ENCODE measurements at regions not wholly inside any gene's neighbourhood (a gene's known extent, or its start where the extent isn't known, plus 50 kb on each side); places are given as distances from the start of the nearest gene placed in this dataset.

DNA sequence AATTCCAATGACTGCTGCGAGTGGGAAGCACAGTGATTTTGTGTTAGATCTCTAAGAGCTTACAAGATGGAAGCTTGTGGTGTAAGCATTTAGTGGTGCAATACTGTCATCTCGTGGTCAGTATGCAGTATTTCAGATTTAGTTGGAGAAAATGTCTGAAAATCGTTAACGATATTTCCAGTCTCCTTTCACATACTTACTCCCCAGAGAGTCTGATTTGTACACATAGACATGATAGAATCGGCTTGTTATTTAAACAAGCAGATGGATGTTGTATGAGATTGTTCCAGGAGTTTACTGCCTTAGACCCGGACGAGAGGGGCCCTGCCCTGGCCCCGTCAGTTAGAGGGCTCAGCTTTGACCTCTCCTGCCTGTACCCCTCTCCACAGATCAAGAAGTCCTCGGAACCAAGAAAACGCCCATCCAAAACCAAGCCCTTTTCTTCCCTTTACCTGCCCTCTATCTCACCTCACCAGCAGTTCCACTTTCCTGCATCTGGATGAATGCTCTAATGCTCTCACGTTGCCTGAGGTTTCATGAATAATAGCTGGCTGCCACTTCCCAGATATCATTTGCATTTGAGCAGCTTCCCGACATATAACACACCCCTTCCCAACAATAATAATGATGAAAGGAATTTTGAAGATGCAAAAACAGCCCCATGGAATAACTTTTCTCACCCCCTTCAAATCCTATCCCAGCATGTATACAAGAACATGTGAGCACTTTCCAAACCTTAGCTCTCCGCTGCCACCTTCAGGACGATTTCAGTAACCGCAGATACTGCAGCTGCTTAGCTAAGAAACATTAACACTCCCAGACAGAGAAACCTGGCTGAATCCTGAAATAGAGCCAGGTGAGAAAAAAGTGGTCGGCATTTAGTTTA, 247.3 kb downstream of the LTN1 start:
- TF ChIP-seq, protein P1, sequence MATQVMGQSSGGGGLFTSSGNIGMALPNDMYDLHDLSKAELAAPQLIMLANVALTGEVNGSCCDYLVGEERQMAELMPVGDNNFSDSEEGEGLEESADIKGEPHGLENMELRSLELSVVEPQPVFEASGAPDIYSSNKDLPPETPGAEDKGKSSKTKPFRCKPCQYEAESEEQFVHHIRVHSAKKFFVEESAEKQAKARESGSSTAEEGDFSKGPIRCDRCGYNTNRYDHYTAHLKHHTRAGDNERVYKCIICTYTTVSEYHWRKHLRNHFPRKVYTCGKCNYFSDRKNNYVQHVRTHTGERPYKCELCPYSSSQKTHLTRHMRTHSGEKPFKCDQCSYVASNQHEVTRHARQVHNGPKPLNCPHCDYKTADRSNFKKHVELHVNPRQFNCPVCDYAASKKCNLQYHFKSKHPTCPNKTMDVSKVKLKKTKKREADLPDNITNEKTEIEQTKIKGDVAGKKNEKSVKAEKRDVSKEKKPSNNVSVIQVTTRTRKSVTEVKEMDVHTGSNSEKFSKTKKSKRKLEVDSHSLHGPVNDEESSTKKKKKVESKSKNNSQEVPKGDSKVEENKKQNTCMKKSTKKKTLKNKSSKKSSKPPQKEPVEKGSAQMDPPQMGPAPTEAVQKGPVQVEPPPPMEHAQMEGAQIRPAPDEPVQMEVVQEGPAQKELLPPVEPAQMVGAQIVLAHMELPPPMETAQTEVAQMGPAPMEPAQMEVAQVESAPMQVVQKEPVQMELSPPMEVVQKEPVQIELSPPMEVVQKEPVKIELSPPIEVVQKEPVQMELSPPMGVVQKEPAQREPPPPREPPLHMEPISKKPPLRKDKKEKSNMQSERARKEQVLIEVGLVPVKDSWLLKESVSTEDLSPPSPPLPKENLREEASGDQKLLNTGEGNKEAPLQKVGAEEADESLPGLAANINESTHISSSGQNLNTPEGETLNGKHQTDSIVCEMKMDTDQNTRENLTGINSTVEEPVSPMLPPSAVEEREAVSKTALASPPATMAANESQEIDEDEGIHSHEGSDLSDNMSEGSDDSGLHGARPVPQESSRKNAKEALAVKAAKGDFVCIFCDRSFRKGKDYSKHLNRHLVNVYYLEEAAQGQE (IDR thresholded peaks at IDR 0.05; ENCODE audit: low read depth): no peak
- TF ChIP-seq TEAD4 (IDR thresholded peaks at IDR 0.05) (peak; percentile 65), CEBPB (IDR thresholded peaks at IDR 0.05) (no peak), CREB1 (IDR thresholded peaks at IDR 0.05; ENCODE audit: low read depth) (no peak), EP300 (IDR thresholded peaks at IDR 0.05; ENCODE audit: borderline replicate concordance) (no peak), TAF1 (IDR thresholded peaks at IDR 0.05; ENCODE audit: low read depth) (no peak), EGR1 (IDR thresholded peaks at IDR 0.05) (no peak), TCF12 (IDR thresholded peaks at IDR 0.05; ENCODE audit: low read depth) (no peak), NFIC (IDR thresholded peaks at IDR 0.05) (no peak), ZBTB7A (IDR thresholded peaks at IDR 0.05; ENCODE audit: low read depth) (no peak), RAD21 (IDR thresholded peaks at IDR 0.05; ENCODE audit: low read depth) (peak; percentile 96), YY1 (IDR thresholded peaks at IDR 0.05; ENCODE audit: low read depth) (peak; percentile 82), FOXM1 (IDR thresholded peaks at IDR 0.05; ENCODE audit: borderline replicate concordance, low read depth) (no peak)
- TF ChIP-seq, protein P2, sequence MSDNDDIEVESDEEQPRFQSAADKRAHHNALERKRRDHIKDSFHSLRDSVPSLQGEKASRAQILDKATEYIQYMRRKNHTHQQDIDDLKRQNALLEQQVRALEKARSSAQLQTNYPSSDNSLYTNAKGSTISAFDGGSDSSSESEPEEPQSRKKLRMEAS (IDR thresholded peaks at IDR 0.05): peak; percentile 76
- TF ChIP-seq, protein P3, sequence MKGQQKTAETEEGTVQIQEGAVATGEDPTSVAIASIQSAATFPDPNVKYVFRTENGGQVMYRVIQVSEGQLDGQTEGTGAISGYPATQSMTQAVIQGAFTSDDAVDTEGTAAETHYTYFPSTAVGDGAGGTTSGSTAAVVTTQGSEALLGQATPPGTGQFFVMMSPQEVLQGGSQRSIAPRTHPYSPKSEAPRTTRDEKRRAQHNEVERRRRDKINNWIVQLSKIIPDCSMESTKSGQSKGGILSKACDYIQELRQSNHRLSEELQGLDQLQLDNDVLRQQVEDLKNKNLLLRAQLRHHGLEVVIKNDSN (IDR thresholded peaks at IDR 0.05): peak; percentile 40; the same call in 1 of the 2 replicates

DNA sequence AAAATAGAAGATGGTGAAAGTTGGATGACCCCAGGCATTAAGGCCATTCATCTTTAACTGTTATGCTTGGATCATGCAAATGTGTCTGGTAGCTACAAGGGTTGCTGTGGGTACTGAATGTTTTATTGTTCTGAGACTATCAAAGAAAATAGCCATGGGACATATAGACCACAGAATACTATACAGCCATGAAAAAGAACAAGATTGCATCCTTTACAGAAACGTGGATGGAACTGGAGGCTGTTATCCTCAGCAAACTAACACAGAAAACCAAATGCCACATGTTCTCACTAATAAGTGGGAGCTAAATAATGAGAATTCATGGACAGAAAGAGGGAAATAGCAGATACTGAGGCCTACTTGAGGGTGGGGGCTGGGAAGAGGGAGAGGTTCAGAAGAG, 249.0 kb downstream of the LTN1 start:
- TF ChIP-seq EGR1 (IDR thresholded peaks at IDR 0.05) (no peak), TEAD4 (IDR thresholded peaks at IDR 0.05) (no peak), CEBPB (IDR thresholded peaks at IDR 0.05) (no peak), ZBTB7A (IDR thresholded peaks at IDR 0.05; ENCODE audit: low read depth) (no peak), NFIC (IDR thresholded peaks at IDR 0.05) (no peak), FOXM1 (IDR thresholded peaks at IDR 0.05; ENCODE audit: borderline replicate concordance, low read depth) (no peak), YY1 (IDR thresholded peaks at IDR 0.05; ENCODE audit: low read depth) (no peak), CREB1 (IDR thresholded peaks at IDR 0.05; ENCODE audit: low read depth) (no peak), TAF1 (IDR thresholded peaks at IDR 0.05; ENCODE audit: low read depth) (no peak), RAD21 (IDR thresholded peaks at IDR 0.05; ENCODE audit: low read depth) (no peak), TCF12 (IDR thresholded peaks at IDR 0.05; ENCODE audit: low read depth) (no peak), EP300 (IDR thresholded peaks at IDR 0.05; ENCODE audit: borderline replicate concordance) (no peak)
- TF ChIP-seq, protein P1 (IDR thresholded peaks at IDR 0.05; ENCODE audit: low read depth): no peak
- TF ChIP-seq, protein P2 (IDR thresholded peaks at IDR 0.05): no peak
- TF ChIP-seq, protein P3 (IDR thresholded peaks at IDR 0.05): no peak

DNA sequence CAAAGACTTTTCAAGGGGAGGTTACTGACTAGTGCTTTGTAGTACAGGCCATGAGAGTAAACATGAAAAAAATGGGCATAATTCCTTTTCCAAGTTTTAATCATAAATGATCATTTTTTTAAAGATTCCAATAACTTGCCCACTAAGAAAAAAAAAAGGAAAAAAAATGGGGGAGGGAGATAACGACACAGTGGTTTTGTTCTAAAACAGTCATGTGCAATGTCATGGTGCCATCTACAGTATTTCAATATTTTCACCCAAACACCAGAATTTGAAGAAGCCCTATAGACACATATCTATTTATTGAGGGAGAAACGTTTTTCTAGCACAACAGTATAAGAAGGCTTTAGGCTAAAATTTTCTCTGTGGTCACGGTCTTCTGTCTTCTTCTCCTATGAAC, 250.2 kb downstream of the LTN1 start:
- TF ChIP-seq, protein P2 (IDR thresholded peaks at IDR 0.05): no peak
- peak; percentile 8; the same call in 1 of the 2 replicates for TF ChIP-seq RAD21 (IDR thresholded peaks at IDR 0.05; ENCODE audit: low read depth)

DNA sequence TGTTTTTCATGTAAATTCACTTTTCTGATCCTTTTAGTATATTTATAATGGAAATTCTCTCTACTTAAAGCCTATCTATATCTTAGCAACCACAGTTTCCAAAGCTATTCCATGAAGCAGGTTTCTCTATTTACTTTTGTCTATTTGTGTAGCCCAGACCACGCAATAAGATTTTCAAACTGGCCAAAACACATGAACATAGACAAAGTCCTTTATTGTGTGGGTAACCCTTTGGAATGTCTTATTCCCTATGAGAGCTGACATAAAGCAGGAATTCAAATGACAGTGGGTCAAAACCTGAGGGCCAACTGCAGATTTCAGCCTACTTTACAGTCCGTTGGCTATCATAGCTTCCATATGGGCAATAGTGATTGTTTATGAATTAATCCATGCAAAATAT, 252.6 kb downstream of the LTN1 start:
- no peak for TF ChIP-seq NFIC (IDR thresholded peaks at IDR 0.05)
- no peak for TF ChIP-seq EP300 (IDR thresholded peaks at IDR 0.05; ENCODE audit: borderline replicate concordance)
- no peak for TF ChIP-seq TEAD4 (IDR thresholded peaks at IDR 0.05)
- TF ChIP-seq ZBTB7A (IDR thresholded peaks at IDR 0.05; ENCODE audit: low read depth): no peak
- no peak for TF ChIP-seq RAD21 (IDR thresholded peaks at IDR 0.05; ENCODE audit: low read depth)
- TF ChIP-seq, protein P1 (IDR thresholded peaks at IDR 0.05; ENCODE audit: low read depth): no peak
- TF ChIP-seq EGR1 (IDR thresholded peaks at IDR 0.05): no peak
- TF ChIP-seq TCF12 (IDR thresholded peaks at IDR 0.05; ENCODE audit: low read depth): no peak
- TF ChIP-seq, protein P3 (IDR thresholded peaks at IDR 0.05): no peak
- TF ChIP-seq FOXM1 (IDR thresholded peaks at IDR 0.05; ENCODE audit: borderline replicate concordance, low read depth): no peak
- TF ChIP-seq, protein P2 (IDR thresholded peaks at IDR 0.05): no peak
- TF ChIP-seq YY1 (IDR thresholded peaks at IDR 0.05; ENCODE audit: low read depth): no peak
- TF ChIP-seq TAF1 (IDR thresholded peaks at IDR 0.05; ENCODE audit: low read depth): no peak
- TF ChIP-seq CEBPB (IDR thresholded peaks at IDR 0.05): no peak
- TF ChIP-seq CREB1 (IDR thresholded peaks at IDR 0.05; ENCODE audit: low read depth): no peak

All from Ishikawa (cell line).